MV-4-11 (cell line): ENCODE measurements at regions not wholly inside any gene's neighbourhood (a gene's known extent, or its start where the extent isn't known, plus 50 kb on each side); places are given as distances from the start of the nearest gene placed in this dataset.

ENCODE experiments used
- DNase-seq: peaks from one replicate; lab custom pipeline; 2025; lab: John Stamatoyannopoulos, UW

DNA sequence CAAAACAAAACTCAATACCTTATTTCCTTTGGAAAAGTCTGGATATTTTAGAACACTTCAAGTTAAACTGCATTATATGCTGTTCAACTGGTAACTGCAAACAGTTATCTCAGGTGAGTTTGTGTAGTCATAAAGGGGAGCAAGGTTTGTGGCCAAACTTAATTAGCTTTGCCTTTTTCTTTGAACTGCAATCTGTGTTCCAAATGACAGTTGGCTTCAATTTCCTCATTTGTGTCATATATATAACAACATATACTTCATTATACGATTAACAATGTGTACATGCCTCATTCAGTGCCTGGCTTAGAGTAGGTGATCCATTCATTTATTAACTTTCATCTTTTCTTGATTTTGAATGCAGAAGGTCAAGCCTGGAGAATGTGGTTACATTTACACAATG, 55.8 kb downstream of the KCNE4 start:
- DNase-seq = no peak

DNA sequence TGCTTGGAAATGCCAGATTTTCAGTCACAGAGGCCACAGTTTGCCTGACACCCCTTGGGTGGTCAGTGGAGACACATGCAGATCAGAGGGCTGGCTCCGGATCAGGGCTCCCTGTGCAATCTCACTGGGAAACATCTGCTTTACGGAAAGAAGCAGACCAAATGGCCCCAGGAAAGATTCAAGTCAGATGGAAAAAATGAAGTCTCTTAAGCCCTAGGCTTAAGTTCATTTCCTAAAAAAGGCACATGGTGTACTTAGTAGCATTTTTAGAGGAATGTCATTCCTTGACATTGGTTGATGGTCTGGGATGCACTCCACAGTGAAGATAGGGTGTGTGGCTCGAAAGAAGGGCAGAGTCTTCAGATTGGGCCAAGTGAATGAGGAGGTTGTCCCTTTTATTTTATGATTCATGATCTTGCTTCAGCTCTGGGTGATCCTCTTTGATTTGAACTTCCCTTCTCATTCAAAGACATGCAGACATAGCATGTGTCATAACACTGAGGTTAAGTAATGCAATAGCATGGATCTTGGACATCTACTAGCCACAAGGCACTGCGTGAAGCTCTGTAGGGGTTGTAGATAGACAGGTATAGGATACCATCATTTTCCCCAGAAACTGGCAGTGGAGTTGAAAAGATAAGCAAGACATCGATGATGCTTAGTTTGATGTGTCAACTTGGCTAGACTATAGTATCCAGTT, 56.5 kb downstream of the KCNE4 start:
- DNase-seq = peak; percentile 72

DNA sequence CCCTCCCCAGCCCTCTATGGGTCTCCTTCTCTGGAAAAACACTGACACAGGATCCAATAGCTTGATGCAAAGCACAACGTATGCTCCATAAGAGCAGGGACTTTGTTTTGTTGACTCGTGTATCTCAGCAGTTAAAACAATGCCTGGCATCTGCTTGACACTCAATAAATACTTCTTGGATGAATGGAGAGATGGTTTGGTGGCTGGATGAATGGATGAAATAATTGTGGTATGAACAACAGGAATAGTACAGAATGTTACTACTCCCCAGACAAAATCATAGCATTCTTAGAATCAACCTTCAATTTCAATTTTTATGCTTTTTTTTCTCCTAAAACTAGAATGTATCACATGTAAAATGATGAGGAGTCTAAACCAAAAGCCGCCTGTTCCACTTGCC, 57.4 kb downstream of the KCNE4 start:
- no peak for DNase-seq

DNA sequence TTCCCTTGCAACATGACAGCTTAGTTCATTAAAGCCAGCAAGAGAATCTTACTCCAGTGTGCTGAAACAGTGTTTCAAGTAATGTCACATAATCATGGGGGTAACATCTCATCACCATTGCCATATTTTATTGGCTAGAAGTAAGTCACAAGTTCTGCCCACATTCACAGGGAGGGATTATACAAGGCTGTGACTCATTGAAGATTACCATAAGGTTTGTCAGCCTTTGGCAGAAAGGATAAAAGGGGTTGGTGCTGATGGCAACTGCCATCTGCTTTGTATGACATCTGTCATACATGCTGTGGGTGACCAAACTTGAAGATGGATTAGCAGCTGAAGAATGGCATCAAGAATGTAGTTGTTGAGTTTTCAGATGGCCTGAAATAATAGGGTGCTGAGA, 61.2 kb downstream of the KCNE4 start:
- DNase-seq = no peak

DNA sequence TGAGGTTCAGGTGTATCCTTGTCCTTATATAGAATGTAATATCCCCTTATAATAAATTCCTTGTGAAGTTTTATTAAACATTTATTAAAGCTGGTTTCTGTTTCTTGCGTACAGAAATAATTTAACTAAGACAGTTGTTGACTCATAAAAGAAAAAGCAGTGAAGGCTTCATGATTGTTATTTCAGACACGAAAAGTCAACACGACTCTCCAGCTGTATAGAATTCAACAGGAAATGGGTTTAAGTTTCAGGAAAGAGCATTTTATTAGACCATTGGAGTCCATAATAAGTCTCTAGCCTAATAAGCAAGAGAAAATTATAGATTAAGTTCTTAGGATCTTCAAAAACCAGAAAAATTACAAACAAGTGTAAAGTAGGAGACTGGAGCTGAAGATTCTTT, 62.2 kb downstream of the KCNE4 start:
- DNase-seq = no peak

DNA sequence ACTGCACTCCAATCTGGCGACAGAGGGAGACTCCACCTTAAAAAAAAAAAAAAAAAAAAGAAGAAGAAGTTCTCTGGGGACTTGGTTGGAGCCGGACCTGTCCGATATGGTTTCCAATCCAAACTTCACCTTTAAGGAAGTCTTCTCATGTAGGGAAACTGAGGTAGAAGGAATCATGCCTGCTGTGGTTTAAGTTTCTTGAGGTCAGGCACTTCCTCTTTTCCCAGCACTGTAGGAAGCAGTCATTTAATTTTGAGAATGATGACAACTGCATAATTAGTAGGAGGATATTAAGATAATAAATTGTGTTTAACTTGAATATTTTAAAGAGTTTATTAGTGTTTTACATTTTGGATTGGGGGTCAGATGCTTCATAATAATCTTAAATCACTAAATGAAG, 62.9 kb downstream of the KCNE4 start:
- DNase-seq = no peak

DNA sequence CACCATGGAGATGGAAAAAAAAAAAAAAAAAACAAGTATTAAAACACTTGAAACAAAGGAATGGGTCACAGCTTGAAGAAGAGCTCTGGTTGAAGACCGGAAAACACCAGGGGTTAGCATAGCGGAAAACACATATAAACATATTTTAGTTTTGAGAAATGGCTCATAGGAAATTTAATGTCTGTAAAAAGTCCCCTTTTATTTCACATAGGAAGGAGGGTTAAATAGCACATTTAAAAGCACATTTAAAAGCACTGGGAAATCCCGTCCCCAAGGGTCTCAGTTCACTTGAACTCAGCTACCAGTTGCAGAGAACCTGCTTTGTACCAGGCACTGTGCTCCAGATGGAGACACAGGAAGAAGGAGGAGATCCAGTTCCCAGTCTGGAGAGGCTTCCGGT, 65.5 kb downstream of the KCNE4 start:
- no peak for DNase-seq

DNA sequence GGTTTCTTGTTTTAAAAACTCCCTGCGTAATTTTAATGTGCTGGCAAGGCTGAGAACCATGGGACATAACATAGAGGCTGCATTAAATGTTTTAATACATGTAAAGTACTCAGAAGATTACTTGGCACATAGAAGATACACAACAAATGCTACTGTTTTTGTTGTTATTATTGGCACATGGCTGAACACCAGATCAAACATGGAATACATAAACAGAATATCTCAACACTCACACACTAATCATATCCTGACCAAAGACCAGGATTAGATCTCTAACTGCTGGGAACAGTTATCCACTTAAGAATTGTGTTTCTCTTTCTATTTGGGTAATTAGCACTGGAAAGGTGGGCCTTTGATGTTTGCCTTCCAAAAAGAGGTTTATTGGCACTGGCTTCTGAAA, 69.3 kb downstream of the KCNE4 start:
- no peak for DNase-seq

DNA sequence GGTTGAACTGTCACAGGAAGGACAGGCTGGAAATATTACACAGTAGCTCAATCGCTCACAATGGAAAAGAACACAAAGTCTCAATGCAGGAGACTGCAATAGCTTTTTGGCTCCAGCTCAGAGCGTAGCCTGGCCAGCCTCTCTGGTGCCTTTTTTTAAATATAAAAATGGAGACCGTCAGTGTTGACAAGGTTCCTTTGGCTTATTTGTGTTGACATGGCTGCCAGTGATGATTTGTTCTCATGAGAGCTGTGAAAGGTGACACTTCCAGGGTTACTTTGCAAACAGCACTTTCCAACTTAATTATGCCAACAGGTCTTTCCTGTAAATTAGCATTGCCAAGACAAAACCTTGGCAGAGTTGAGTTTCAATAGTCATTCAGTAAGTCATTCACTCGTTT, 70.8 kb downstream of the KCNE4 start:
- DNase-seq = no peak

DNA sequence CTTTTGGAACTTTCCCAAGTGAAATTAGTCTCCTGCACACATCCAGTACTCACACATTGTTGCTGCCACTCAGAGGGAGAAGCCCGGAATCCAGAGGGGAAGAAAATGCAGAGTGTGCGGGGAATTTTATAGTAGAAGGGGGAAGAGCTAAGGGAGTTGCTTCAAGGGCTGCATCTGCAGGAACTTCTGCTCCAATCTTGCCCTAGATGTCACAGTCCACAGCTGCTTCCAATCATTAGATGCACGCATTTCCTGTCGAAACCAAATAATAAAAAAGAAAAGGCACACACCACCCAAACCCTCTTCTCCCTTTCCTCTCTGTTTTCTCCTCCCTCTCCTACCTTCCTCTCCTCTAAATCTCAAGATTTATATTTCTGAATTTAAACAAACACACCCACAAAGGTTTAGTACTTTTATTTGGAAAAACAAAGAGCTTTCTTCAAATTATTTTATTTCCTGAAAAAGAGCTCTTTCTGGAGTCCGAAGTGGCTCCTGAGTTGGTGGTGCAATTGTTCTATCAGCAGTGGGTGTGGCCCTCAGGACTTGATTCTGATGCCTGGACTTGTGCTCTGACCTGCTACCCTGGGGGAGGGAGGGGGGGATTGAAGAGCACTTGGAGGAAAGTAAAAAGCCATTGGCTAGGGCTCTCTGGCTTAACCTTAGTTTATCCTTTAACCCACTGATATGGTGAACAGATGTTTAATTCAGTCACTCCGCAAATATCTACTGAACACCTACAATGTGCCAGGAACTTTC, 72.0 kb downstream of the KCNE4 start:
- DNase-seq = no peak

DNA sequence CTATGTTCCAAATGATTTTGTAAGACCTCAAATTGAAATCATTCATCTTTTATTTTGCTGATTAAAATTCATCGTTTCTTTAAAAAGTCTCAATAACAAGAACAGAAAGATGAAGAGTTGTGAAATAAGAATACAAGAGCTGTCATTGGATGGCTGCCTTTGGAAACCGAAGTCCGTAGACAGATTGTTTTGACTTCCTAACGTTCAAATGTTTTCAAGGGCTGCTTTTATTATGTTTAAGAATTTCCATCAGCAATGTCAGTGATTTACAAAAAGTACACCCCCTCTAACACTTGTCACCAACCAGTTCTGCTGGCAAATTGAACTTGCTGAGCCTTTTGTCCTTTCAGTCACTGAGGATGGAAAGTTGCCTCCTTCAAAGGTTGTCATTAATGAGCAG, 89.6 kb downstream of the KCNE4 start:
- no peak for DNase-seq

DNA sequence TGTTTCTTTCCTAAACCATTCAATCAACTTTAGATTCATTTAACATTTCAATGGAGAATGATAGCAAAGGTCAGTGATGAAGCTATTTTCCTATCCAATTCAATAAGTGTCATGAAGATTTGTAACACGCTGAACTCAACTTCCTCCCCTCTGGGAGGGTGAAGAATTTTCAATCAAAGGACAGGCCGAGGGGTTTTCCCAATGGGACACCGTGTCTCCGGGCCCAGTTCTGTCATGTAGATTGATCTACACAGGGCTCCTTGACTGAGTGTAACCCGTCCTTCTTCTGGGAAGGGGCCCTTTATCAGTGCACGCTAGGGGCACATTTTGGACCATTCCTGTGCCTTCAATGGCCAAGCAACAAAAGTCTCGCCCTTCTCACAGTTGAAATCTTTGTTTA, 90.1 kb downstream of the KCNE4 start:
- DNase-seq = no peak

DNA sequence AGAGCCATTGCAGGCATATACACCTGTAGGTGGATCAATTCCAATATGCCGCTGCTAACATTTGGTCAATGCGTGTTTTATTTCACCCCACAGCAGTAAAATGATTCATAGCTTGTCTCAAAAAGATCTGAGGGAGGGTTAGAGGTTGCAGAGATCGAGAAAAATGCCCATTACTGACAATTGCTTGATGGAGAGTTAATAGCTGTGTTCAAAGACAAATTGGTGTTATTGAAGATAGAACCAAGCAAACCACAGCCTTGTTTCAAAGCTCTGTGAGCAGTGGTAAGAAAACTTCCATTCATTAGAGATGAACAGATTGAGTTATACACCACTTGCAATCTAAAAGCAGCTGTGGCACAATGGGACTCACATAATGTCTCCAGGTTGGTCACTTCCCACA, 95.4 kb downstream of the KCNE4 start:
- DNase-seq = no peak

DNA sequence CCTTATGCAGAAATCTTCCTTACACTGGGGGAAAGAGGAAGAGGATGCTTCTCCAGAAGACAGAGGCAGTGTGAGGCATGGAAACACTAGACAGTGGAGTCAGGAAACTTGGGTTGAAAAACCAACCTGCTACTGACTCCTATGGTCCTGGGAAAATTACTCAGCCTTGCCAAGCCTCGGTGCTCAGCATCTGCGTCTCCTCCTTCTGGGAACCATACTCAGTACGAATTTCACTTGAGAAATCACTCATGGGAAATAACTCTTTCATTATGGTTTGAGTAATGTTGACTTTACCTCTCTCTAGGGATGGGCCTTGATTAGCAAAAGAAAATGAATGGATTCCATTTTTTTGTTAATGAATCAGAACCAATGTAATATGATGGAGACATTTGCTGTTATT, 96.5 kb downstream of the KCNE4 start:
- no peak for DNase-seq

DNA sequence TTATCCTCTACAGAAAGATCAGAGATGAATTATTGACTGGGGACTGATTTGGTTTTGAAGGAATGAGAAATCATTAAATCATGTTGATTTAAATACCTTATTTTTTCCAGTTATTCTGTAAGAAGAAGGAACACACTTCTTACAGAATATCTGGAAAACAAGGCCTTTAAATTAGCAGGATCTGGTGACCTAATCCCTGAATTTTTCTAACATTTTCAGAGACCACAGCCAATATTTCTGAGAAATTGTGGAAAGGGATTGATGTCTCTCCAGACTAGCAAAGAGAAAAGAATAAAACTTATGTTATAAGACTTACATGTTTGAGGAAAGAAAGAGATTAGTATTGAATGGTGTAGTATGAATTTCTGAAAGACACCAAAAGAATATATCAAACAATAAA, 104.0 kb downstream of the KCNE4 start:
- DNase-seq = no peak

DNA sequence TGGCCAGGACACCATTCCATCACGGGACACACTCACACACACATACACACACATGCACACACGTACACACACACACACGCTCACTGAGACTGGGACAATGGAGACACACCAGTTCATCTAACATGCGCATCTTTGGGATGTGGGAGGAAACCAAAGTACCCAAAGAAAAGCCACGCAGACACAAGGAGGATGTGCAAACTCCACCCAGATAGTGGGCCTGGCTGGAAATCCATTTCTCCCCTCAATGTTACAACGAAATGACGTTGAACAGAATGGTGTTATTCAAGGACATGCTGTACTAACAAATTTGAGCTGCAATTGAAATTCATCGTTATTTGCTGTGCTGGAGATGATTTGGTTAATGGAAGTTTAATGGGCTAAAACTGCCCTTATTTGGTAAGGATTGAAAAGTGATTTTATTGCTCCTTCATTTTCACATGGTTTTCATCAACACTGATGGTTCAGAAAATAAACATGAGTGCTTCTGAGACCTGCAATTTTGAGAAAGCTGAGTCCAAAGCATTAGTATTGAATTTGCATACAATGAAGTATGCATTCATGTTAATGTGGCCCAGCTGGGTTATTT, 110.0 kb downstream of the KCNE4 start:
- no peak for DNase-seq

DNA sequence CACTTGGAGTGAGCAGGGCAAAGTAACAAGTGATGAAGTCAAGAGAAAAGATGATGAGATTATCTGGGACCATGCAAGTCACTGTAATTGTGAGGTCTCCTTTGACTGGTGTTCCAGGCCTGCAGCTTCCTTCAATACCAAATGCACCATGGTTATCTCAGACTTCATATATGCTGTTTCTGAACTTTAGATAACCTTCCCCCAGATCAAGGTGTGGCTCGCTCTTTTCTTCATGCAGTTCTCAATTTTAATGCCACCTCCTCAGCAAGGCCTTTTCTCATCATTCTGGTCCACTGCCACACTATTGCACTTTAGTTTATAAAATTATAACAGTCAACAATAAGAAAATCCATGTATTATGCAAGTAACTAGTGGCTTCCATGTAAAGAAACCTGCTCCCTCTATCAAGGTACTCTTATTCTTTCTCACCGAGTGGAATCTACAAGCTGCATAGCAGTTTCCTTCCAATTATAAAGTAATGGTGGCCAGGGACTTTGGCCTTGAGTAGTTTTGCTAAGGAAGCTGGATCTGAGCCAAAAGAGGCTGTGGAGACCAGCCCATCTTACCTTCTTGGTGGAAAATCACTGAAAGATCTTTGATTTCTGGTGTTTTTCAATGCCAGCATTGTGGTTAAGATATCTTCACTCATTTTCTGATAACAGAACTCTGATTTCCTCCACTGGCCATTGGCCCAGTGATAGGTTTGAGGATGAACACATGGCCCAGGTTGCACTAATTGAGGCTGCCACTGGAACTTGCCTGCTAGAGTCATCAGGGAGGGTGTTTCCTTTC, 113.6 kb downstream of the KCNE4 start:
- no peak for DNase-seq

DNA sequence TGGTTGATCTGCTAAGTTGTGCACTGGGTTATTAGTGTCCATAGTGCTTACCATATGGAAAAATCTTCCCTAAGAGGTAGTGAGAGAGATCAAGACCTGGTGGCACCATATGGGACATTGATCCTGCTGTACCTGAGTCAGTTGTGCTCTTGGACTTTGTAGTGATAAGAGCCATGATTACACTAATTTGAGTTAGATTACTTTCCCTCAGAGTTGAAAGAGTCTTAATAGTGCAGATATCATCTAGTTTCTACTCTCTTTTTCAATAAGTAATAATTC, 114.2 kb downstream of the KCNE4 start:
- no peak for DNase-seq

DNA sequence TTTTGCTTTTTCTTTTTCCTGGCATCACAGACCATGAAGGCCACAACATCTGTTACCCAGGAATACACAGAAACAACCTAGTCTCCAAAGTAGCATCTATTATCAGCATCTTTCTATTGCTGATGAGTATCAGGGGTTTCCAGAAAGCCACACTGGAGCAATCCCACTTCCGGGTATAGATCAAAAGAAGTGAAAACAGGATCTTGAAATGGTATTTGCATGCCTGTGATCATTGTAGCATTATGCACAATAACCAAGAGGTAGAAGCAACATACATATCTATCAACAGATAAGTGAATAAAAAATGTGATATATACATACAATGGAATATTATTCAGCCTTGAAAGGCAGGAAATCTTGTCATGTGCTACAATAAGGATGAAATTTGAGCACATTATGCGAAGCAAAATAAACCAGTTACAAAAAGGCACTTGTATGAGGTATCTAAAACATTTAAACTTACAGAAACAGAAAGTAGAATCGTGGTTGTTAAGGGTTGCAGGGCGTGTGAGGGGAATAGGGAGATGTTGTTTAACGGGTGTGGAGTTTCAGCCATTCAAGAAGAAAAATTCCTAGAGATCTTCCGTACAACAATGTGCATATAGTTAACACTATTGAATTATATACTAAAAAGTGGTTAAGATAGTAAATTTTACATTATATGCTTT, 115.1 kb downstream of the KCNE4 start:
- no peak for DNase-seq

DNA sequence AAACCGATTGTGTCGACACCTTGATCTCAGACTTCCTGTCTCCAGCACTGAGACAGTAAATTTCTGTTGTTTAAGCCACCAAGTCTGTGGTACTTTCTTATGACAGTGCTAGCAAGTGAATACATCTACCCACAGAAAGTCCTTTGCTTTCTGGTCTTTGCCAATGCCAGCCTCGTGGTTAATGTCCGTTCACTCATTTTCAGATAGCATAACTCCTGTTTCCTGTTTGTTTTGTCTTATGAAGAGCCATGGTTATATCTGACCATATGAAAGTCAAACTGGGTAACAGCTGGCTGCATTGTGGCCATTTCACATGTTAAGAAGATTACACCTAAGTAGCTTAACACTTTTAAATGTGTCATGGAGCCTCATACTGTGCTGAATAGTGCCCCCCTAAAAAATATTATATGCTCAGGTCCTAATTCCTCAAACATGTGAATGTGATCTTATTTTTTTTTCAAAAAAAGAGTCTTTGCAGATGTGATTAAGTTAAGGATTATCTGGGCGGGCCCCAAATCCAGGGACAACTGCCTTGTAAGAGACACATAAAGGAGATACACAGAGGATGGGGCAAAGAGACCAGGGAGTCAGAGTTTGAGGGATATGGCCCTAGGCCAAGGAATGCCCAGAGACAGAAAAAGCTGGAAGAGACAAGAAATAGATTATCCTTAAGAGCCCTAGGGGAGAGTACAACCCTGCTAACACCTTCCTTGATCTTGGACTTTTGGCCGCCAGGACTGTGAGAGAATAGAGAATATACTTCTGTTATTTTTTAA, 118.0 kb downstream of the KCNE4 start:
- DNase-seq = no peak

DNA sequence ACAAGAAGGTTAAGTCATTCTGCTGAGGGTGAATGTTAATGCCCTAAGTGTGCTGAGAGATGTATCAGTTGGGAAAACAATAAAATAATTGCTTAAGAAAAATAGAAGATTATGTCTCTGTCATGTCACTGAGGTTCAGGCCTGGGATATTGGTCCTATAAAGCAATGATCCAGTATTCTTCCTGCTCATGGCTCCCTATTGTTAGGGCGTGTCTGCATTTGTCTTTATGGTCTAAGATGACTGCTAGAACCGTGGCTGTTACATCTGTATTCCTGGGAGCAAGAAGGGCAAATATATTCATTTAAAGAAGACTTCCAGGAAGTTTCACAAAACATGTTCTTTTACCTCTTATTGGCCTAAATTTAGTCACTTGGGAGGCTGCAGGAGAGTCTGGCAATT, 125.0 kb downstream of the KCNE4 start:
- no peak for DNase-seq

DNA sequence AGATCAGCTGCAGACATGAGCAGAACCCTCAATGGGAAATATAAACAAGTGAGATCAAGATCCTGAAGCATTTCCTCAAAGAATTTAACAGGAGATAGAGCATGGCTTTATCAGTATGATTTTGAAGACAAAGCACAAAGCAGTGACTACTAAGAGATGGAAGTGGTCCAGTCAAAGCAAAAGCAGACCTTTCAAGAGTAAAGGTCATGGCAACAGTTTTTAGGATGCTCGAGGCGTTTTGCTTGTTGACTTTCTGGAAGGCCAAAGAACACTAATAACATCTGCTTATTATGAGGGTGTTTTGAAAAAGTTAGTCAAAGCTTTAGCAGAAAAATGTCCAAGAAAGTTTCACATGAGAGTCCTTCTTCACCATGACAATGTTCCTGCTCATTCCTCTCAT, 128.5 kb downstream of the KCNE4 start:
- DNase-seq = no peak
